Common myeloid progenitor, CD34-positive (primary cell): ENCODE measurements at regions not wholly inside any gene's neighbourhood (a gene's known extent, or its start where the extent isn't known, plus 50 kb on each side); places are given as distances from the start of the nearest gene placed in this dataset.
"Not testable (repeated sequence)": the region's sequence is repeated elsewhere in the genome, so short reads cannot be mapped to it uniquely, and the experiment has no call there.

Source experiments
- CTCF ChIA-PET: fragments of 350-600 bp; sonication (Branson Sonifier 250); formaldehyde crosslinking; loops from one replicate; lab custom pipeline; 2021; ENCODE audit warnings: antibody characterized with exemption; lab: Charles Lee
- POLR2A ChIA-PET: fragments of 350-600 bp; sonication (Branson Sonifier 250); formaldehyde crosslinking; loops from one replicate; lab custom pipeline; 2021; ENCODE audit warnings: antibody characterized with exemption; lab: Charles Lee
- DNase-seq, 3 donors: peaks; one replicate each; pipeline versions ENCODE4 v3.0.0 to v3.0.0-alpha.2; 2013
- H3K27ac ChIP-seq, 2 experiments: 1 replicate in 1 of 2; 2 replicates in 1 of 2; pipeline ENCODE4 v1.7.0; 2013; ENCODE audit warnings: inconsistent platforms in 2 of 2, low read length in 2 of 2, mild to moderate bottlenecking in 2 of 2, low read depth in 1 of 2, moderate library complexity in 1 of 2; ENCODE audit not compliant: severe bottlenecking in 2 of 2, insufficient read depth in 1 of 2, poor library complexity in 1 of 2
- H3K27me3 ChIP-seq, 5 experiments: replicated peaks in 2 of 5; 1 replicate in 3 of 5; 2 replicates in 2 of 5; pipeline versions ENCODE4 v1.6.1 to v1.7.0; 2013; ENCODE audit warnings: low read length in 4 of 5, mild to moderate bottlenecking in 2 of 5, moderate library complexity in 2 of 5, inconsistent platforms in 1 of 5; ENCODE audit not compliant: insufficient read depth in 5 of 5, control insufficient read depth in 4 of 5
- H3K36me3 ChIP-seq, 4 experiments: 1 replicate in 2 of 4; 2 replicates in 2 of 4; pipeline versions ENCODE4 v1.6.1 to v1.7.0; 2013; ENCODE audit warnings: low read length in 3 of 4, control low read depth in 1 of 4, mild to moderate bottlenecking in 1 of 4; ENCODE audit not compliant: control insufficient read depth in 4 of 4, insufficient read depth in 4 of 4
- H3K4me1 ChIP-seq, 4 experiments: 1 replicate in 3 of 4; 2 replicates in 1 of 4; pipeline versions ENCODE4 v1.6.1 to v1.7.1; 2013; ENCODE audit warnings: low read length in 3 of 4, mild to moderate bottlenecking in 3 of 4, control low read depth in 1 of 4, inconsistent platforms in 1 of 4, moderate library complexity in 1 of 4; ENCODE audit not compliant: control insufficient read depth in 4 of 4, insufficient read depth in 4 of 4; ENCODE audit errors: control extremely low read depth in 1 of 4
- H3K4me3 ChIP-seq, 7 experiments: 1 replicate in 4 of 7; 2 replicates in 3 of 7; pipeline versions ENCODE4 v1.5.1 to v1.7.0; 2013; ENCODE audit warnings: mild to moderate bottlenecking in 7 of 7, low read length in 6 of 7, moderate library complexity in 6 of 7, inconsistent platforms in 2 of 7, low read depth in 2 of 7, control low read depth in 1 of 7; ENCODE audit not compliant: insufficient read depth in 4 of 7, control insufficient read depth in 1 of 7; ENCODE audit errors: extremely low read depth in 1 of 7
- H3K9me3 ChIP-seq, 5 experiments: 1 replicate in 4 of 5; 2 replicates in 1 of 5; pipeline versions ENCODE4 v1.6.1 to v1.7.1; 2013; ENCODE audit warnings: low read length in 4 of 5, mild to moderate bottlenecking in 2 of 5, inconsistent platforms in 1 of 5, low read depth in 1 of 5, moderate library complexity in 1 of 5; ENCODE audit not compliant: control insufficient read depth in 4 of 5, insufficient read depth in 2 of 5; ENCODE audit errors: control extremely low read depth in 1 of 5
- WGBS: methylation state at CpG from one replicate; pipeline ENCODE4 v1.1.5; 2013; ENCODE audit not compliant: insufficient coverage; 5-methylcytosine and 5-hydroxymethylcytosine counted together

- ChIA-PET CTCF (interaction anchor here (0.8 kb wide), 1 partner anchor 296 kb away, joined by 3 read pairs; no protein-coding TSS in a partner anchor), POLR2A (no interaction called here)
- Histone ChIP-seq H3K4me1 (no peaks in the 10 kb centered on the region), H3K27me3 (peaks cover 2 to 18% (median 14%) of the 10 kb centered on the region in 5 experiments), H3K36me3 (no peaks in the 10 kb centered on the region), H3K9me3 (no peaks in the 10 kb centered on the region), H3K27ac (no peak overlapping the region), H3K4me3 (no peak overlapping the region)
- no peak for DNase-seq
- 80% methylated on average over 2 of the region's 5 CpGs for WGBS
Observed at GRCh38 chr14:57061009-57061711, 207.5 kb downstream of the EXOC5 start.

GRCh38 chr14:57060276-57060955 lies 208.3 kb downstream of the EXOC5 start:
- CTCF ChIA-PET: interaction anchor here (0.8 kb wide), 1 partner anchor 295 kb away, joined by 3 read pairs; no protein-coding TSS in a partner anchor
- no peak for DNase-seq
- peaks cover 0 to 12% (median 11%) of the 10 kb centered on the region in 5 experiments for H3K27me3 ChIP-seq
- 80% methylated on average over 6 of the region's 6 CpGs for WGBS
- H3K4me3 ChIP-seq: no peak overlapping the region
- H3K27ac ChIP-seq: no peak overlapping the region
- no peaks in the 10 kb centered on the region for H3K4me1 ChIP-seq
- POLR2A ChIA-PET: no interaction called here
- H3K36me3 ChIP-seq: no peaks in the 10 kb centered on the region
- no peaks in the 10 kb centered on the region for H3K9me3 ChIP-seq

- Histone ChIP-seq H3K36me3 (no peaks in the 10 kb centered on the region), H3K27ac (no peak overlapping the region), H3K27me3 (peaks cover 0 to 9% (median 4%) of the 10 kb centered on the region in 5 experiments), H3K4me1 (no peaks in the 10 kb centered on the region), H3K9me3 (no peaks in the 10 kb centered on the region), H3K4me3 (no peak overlapping the region)
- ChIA-PET CTCF (no interaction called here), POLR2A (no interaction called here)
- WGBS: 80% methylated on average over 6 of the region's 7 CpGs
- DNase-seq: no peak
Observed at GRCh38 chr14:57058319-57058718, 210.4 kb downstream of the EXOC5 start.

GRCh38 chr14:57057803-57058202 lies 210.9 kb downstream of the EXOC5 start:
- Histone ChIP-seq H3K36me3 (no peaks in the 10 kb centered on the region), H3K27me3 (peaks cover 0 to 9% (median 4%) of the 10 kb centered on the region in 5 experiments), H3K4me1 (no peaks in the 10 kb centered on the region), H3K27ac (no peak overlapping the region), H3K4me3 (no peak overlapping the region), H3K9me3 (no peaks in the 10 kb centered on the region)
- 53% methylated on average over 3 of the region's 4 CpGs for WGBS
- CTCF ChIA-PET: no interaction called here
- POLR2A ChIA-PET: no interaction called here
- DNase-seq: no peak

GRCh38 chr14:57056522-57056921 lies 212.2 kb downstream of the EXOC5 start:
- H3K9me3 ChIP-seq, H3K27me3 ChIP-seq, H3K27ac ChIP-seq, DNase-seq, H3K4me1 ChIP-seq, CTCF ChIA-PET, H3K36me3 ChIP-seq, H3K4me3 ChIP-seq, POLR2A ChIA-PET: not testable (repeated sequence)
- no CpG with 5 or more reads among the region's 24 CpGs for WGBS

GRCh38 chr14:57052705-57053302 lies 215.9 kb downstream of the EXOC5 start:
- Histone ChIP-seq H3K27me3 (peaks cover 0 to 8% (median 0%) of the 10 kb centered on the region in 5 experiments), H3K27ac (no peak overlapping the region), H3K4me1 (no peaks in the 10 kb centered on the region), H3K36me3 (no peaks in the 10 kb centered on the region), H3K4me3 (no peak overlapping the region), H3K9me3 (peaks cover 0 to 3% (median 0%) of the 10 kb centered on the region in 5 experiments)
- WGBS: no CpG with 5 or more reads among the region's 3 CpGs
- POLR2A ChIA-PET: no interaction called here
- no peak for DNase-seq
- CTCF ChIA-PET: no interaction called here

- ChIA-PET CTCF (no interaction called here), POLR2A (no interaction called here)
- no peaks in the 10 kb centered on the region for H3K36me3 ChIP-seq
- WGBS: 86% methylated on average over 4 of the region's 7 CpGs
- H3K9me3 ChIP-seq: peaks cover 0 to 3% (median 0%) of the 10 kb centered on the region in 5 experiments
- H3K27me3 ChIP-seq: peaks cover 0 to 4% (median 0%) of the 10 kb centered on the region in 5 experiments
- no peak overlapping the region for H3K4me3 ChIP-seq
- no peaks in the 10 kb centered on the region for H3K4me1 ChIP-seq
- no peak overlapping the region for H3K27ac ChIP-seq
- DNase-seq: no peak
Observed at GRCh38 chr14:57051633-57052032, 217.1 kb downstream of the EXOC5 start.
